SIG-M5 treated with dmso at 0.1 percent for 504 hours (cell line): ENCODE measurements at regions not wholly inside any gene's neighbourhood (a gene's known extent, or its start where the extent isn't known, plus 50 kb on each side); places are given as distances from the start of the nearest gene placed in this dataset.
A peak's percentile ranks its signal among the peaks of the same experiment; 100 is the strongest.
"Not testable (repeated sequence)": the region's sequence is repeated elsewhere in the genome, so short reads cannot be mapped to it uniquely, and the experiment has no call there.

Source experiments
- DNase-seq: peaks from one replicate; lab custom pipeline; 2025; ENCODE audit not compliant: unreplicated experiment; lab: John Stamatoyannopoulos, UW

- not testable (repeated sequence) for DNase-seq
Observed at GRCh38 chr12:54799966-54800365, 54.4 kb upstream of the MUCL1 start.

GRCh38 chr12:54798651-54799050 is 55.7 kb upstream of the MUCL1 start:
- DNase-seq: no peak

- DNase-seq: no peak
Observed at GRCh38 chr12:54796991-54797390, 57.3 kb upstream of the MUCL1 start.

GRCh38 chr12:54795644-54796043 is 58.7 kb upstream of the MUCL1 start:
- DNase-seq: no peak

GRCh38 chr12:54786081-54786480 is 68.2 kb upstream of the MUCL1 start:
- no peak for DNase-seq

GRCh38 chr12:54784115-54784514 is 70.2 kb upstream of the MUCL1 start:
- no peak for DNase-seq

GRCh38 chr12:54777031-54777430 is 77.3 kb upstream of the MUCL1 start:
- DNase-seq: not testable (repeated sequence)

GRCh38 chr12:54773593-54773992 is 80.7 kb upstream of the MUCL1 start:
- DNase-seq: no peak

GRCh38 chr12:54765652-54766051 is 88.7 kb upstream of the MUCL1 start:
- DNase-seq: no peak

GRCh38 chr12:54762390-54762789 is 91.9 kb upstream of the MUCL1 start:
- DNase-seq: peak; percentile 2

GRCh38 chr12:54759751-54760150 is 94.6 kb upstream of the MUCL1 start:
- DNase-seq: peak; percentile 77

GRCh38 chr12:54751493-54751892 is 102.8 kb upstream of the MUCL1 start:
- DNase-seq: no peak

- peak; percentile 79 for DNase-seq
Observed at GRCh38 chr12:54749191-54749818, 101.1 kb upstream of the DCD start.

- no peak for DNase-seq
Observed at GRCh38 chr12:54744590-54744989, 96.4 kb upstream of the DCD start.

- no peak for DNase-seq
Observed at GRCh38 chr12:54740882-54741281, 92.7 kb upstream of the DCD start.

- DNase-seq: no peak
Observed at GRCh38 chr12:54736549-54736948, 88.4 kb upstream of the DCD start.

GRCh38 chr12:54734196-54734950 is 86.2 kb upstream of the DCD start:
- DNase-seq: no peak

GRCh38 chr12:54725233-54725843 is 77.2 kb upstream of the DCD start:
- DNase-seq: peak; percentile 54

- DNase-seq: peak; percentile 13
Observed at GRCh38 chr12:54723379-54724256, 75.5 kb upstream of the DCD start.

- no peak for DNase-seq
Observed at GRCh38 chr12:54721312-54721711, 73.1 kb upstream of the DCD start.

GRCh38 chr12:54719691-54720090 is 71.5 kb upstream of the DCD start:
- no peak for DNase-seq
